SK-N-MC (cell line): ENCODE measurements at regions not wholly inside any gene's neighbourhood (a gene's known extent, or its start where the extent isn't known, plus 50 kb on each side); places are given as distances from the start of the nearest gene placed in this dataset.
A peak's percentile ranks its signal among the peaks of the same experiment; 100 is the strongest.

ENCODE experiments used
- EZH2 ChIP-seq: fragments of 200-600 bp; sonication (generic); IDR thresholded peaks from one replicate; pipeline ENCODE4 v1.6.1; 2017; ENCODE audit warnings: antibody characterized with exemption
- FOXP2 ChIP-seq: optimal IDR thresholded peaks from 2 replicates; pipeline ENCODE3; 2011; ENCODE audit warnings: mild to moderate bottlenecking, moderate library complexity; ENCODE audit not compliant: insufficient read depth; ENCODE audit errors: extremely low read length, control extremely low read depth
- POLR2AphosphoS5 ChIP-seq: IDR thresholded peaks from 2 replicates; pipeline ENCODE4 v1.6.1; 2012; ENCODE audit warnings: mild to moderate bottlenecking, low read depth, low read length, borderline replicate concordance

GRCh38 chr3:132088291-132088690 is 53.5 kb upstream of the CPNE4 start:
- TF ChIP-seq POLR2AphosphoS5, result peak; percentile 48; the same call in 1 of the 2 replicates
- no peak for TF ChIP-seq EZH2
- no peak for TF ChIP-seq FOXP2
